KMS-11 (cell line): ENCODE measurements at regions not wholly inside any gene's neighbourhood (a gene's known extent, or its start where the extent isn't known, plus 50 kb on each side); places are given as distances from the start of the nearest gene placed in this dataset.

Experiments
- H2AFZ ChIP-seq: fragments of 200-600 bp; sonication (generic); 2 replicates; pipeline ENCODE4 v1.6.1; 2016; ENCODE audit warnings: antibody characterized with exemption, mixed run types, low read depth
- H3K27ac ChIP-seq: fragments of 200-600 bp; sonication (generic); 2 replicates; pipeline ENCODE4 v1.6.1; 2016; ENCODE audit warnings: mild to moderate bottlenecking, mixed run types
- H3K27me3 ChIP-seq: fragments of 200-600 bp; sonication (generic); 2 replicates; pipeline ENCODE4 v1.6.1; 2017; ENCODE audit warnings: mild to moderate bottlenecking, low read depth, mixed run types, moderate library complexity; ENCODE audit not compliant: insufficient read depth
- H3K36me3 ChIP-seq: fragments of 200-600 bp; sonication (generic); 2 replicates; pipeline ENCODE4 v1.6.1; 2017; ENCODE audit warnings: mild to moderate bottlenecking, mixed run types; ENCODE audit not compliant: insufficient read depth
- H3K4me1 ChIP-seq: fragments of 200-600 bp; sonication (generic); 2 replicates; pipeline ENCODE4 v1.6.1; 2016; ENCODE audit warnings: mild to moderate bottlenecking, low read depth, mixed run types; ENCODE audit not compliant: poor library complexity, severe bottlenecking
- H3K4me2 ChIP-seq: fragments of 200-600 bp; sonication (generic); 2 replicates; pipeline ENCODE4 v1.7.0; 2016; ENCODE audit warnings: mild to moderate bottlenecking, mixed run types
- H3K4me3 ChIP-seq: fragments of 200-600 bp; sonication (generic); IDR thresholded peaks from 2 replicates; pipeline ENCODE4 v1.6.1; 2017; ENCODE audit warnings: low read depth, low read length, mixed read lengths; ENCODE audit not compliant: insufficient read depth
- H3K79me2 ChIP-seq: fragments of 200-600 bp; sonication (generic); 2 replicates; pipeline ENCODE4 v1.6.1; 2016; ENCODE audit warnings: low read depth, mixed run types; ENCODE audit not compliant: insufficient read depth
- H3K9ac ChIP-seq: fragments of 200-600 bp; sonication (generic); 2 replicates; pipeline ENCODE4 v1.6.1; 2016; ENCODE audit warnings: mild to moderate bottlenecking, mixed run types
- H4K20me1 ChIP-seq: fragments of 200-600 bp; sonication (generic); 2 replicates; pipeline ENCODE4 v1.6.1; 2016; ENCODE audit warnings: mild to moderate bottlenecking, mixed run types; ENCODE audit not compliant: insufficient read depth
- TF ChIP-seq, protein P1 (sequence below): fragments of 200-600 bp; sonication (generic); conservative IDR thresholded peaks from 2 replicates; pipeline ENCODE4 v1.6.1; 2017; ENCODE audit warnings: low read depth, mild to moderate bottlenecking, antibody characterized with exemption, low read length, moderate library complexity, mixed read lengths

DNA sequence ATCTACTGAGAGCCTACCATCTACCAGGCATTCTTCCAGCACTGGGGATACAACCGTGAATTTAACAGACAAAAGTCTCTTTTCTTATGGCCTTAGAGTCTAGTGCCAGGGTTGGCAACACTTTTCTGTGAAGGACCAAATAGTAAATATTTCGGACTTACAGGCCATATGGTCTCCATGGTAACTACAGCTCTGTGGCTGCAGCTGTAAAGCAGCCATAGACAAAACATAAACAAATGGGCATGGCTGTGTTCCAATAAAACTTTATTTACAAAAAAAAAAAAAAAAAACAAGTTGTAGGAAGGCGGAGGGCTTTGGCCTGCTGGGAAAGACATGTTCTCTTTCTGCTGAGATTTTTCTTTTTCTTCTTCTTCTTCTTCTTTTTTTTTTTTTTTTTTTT is 98.7 kb downstream of the ABCC12 start:
- Histone ChIP-seq H3K4me1 (no peaks in the 10 kb centered on the region), H3K27me3 (no peaks in the 10 kb centered on the region), H4K20me1 (no peaks in the 10 kb centered on the region), H3K27ac (no peak overlapping the region), H3K36me3 (no peaks in the 10 kb centered on the region), H2AFZ (no peak overlapping the region), H3K4me2 (no peak overlapping the region), H3K9ac (no peak overlapping the region), H3K4me3 (no peak overlapping the region), H3K79me2 (no peaks in the 10 kb centered on the region)
- TF ChIP-seq, protein P1, sequence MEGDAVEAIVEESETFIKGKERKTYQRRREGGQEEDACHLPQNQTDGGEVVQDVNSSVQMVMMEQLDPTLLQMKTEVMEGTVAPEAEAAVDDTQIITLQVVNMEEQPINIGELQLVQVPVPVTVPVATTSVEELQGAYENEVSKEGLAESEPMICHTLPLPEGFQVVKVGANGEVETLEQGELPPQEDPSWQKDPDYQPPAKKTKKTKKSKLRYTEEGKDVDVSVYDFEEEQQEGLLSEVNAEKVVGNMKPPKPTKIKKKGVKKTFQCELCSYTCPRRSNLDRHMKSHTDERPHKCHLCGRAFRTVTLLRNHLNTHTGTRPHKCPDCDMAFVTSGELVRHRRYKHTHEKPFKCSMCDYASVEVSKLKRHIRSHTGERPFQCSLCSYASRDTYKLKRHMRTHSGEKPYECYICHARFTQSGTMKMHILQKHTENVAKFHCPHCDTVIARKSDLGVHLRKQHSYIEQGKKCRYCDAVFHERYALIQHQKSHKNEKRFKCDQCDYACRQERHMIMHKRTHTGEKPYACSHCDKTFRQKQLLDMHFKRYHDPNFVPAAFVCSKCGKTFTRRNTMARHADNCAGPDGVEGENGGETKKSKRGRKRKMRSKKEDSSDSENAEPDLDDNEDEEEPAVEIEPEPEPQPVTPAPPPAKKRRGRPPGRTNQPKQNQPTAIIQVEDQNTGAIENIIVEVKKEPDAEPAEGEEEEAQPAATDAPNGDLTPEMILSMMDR: no peak

DNA sequence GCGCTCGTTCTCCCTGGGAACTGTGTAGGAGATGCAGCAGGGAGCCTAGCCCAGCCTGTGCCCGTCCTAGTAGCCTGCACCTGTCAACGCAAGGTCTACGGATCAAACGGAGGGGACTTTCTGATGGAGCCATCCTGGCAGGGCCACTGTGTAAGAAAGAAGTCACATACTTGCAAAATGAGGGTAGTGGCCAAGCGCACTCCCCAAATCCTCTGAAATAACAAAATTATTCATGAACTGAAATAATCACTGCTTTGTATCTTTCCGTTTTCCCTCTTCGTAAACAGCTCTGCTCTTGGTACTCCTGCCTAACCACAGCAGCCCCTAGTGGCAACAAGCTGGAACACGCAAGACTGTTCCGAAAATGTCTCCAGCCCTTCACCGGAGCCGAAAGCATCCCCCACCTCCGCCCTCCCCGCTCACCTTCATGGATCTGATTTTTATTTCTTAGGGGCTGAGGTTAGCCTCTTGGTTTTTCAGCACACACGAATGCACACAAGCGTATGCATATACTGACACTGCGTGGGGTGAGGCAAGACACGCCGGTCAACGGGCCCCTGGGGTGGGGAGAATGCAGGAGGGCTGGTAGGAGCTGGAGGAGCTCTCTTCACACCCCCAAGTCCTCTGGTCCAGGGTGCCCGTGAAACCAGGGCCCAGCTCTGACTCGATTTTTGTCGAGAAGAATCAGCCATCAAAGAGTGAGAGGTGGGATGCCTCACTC is 100.8 kb downstream of the ABCC12 start:
- Histone ChIP-seq H4K20me1 (no peaks in the 10 kb centered on the region), H3K4me3 (no peak overlapping the region), H3K9ac (no peak overlapping the region), H3K27me3 (no peaks in the 10 kb centered on the region), H3K27ac (no peak overlapping the region), H3K36me3 (no peaks in the 10 kb centered on the region), H3K4me2 (no peak overlapping the region), H3K79me2 (no peaks in the 10 kb centered on the region), H3K4me1 (no peaks in the 10 kb centered on the region), H2AFZ (no peak overlapping the region)
- TF ChIP-seq, protein P1: peak; percentile 52

DNA sequence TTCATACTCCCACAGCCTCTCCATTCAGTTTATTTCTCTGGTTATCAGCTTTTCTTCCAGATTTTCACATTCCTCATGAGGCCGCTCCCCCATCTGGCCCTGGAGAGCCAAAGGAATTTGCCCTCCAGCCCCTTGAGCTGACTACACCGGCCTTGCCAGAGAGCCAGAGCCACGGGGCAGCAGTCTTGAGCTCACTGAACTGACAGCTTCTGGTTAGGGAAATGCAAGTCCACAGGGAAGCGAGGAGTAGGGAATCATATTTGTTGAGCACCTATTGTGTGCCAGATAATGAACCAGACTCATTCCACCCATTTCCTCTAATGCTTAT is 102.4 kb downstream of the ABCC12 start:
- H3K79me2 ChIP-seq: no peaks in the 10 kb centered on the region
- H3K4me1 ChIP-seq: no peaks in the 10 kb centered on the region
- H3K4me2 ChIP-seq: no peak overlapping the region
- no peak overlapping the region for H2AFZ ChIP-seq
- no peak overlapping the region for H3K9ac ChIP-seq
- H3K27ac ChIP-seq: no peak overlapping the region
- no peaks in the 10 kb centered on the region for H3K36me3 ChIP-seq
- H3K4me3 ChIP-seq: no peak overlapping the region
- no peaks in the 10 kb centered on the region for H4K20me1 ChIP-seq
- TF ChIP-seq, protein P1: no peak
- H3K27me3 ChIP-seq: no peaks in the 10 kb centered on the region

DNA sequence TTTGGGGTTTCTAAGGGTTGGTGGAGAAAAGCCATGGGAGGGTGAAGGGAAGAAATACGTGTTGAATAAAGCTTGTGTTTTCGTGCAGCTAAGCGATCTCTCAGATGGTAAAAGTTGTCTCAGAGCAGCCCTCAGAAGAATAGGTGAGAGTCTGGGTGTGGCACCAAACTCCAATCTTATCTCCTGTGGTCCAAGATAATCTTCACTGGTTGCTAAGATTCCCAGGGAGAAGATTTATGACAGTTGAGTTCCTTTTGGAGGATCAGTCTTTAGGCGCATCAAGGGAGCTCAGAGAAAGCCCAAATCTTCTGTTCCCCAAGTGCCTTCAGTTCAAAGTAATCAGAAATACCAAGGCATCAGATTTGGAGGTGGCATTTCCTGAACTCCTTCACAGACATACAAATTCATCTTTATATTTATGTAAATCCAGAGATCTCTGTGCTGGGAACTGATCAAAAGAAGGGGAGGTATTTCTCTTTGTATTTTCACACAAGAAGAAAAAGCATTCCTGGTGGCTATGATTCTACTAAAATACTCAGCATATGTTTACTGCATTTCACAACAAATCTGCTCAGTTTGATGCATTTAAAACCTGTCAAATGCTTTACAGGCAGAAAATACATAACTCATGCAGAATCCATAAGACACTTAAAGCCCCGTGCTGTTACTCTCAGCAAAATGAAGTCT is 102.9 kb downstream of the ABCC12 start:
- Histone ChIP-seq H3K79me2 (no peaks in the 10 kb centered on the region), H3K27ac (no peak overlapping the region), H4K20me1 (no peaks in the 10 kb centered on the region), H3K36me3 (no peaks in the 10 kb centered on the region), H3K27me3 (no peaks in the 10 kb centered on the region), H3K4me1 (no peaks in the 10 kb centered on the region), H3K4me2 (no peak overlapping the region), H3K9ac (no peak overlapping the region), H3K4me3 (no peak overlapping the region), H2AFZ (no peak overlapping the region)
- TF ChIP-seq, protein P1: no peak
